ENCODE measurements at regions not wholly inside any gene's neighbourhood (a gene's known extent, or its start where the extent isn't known, plus 50 kb on each side); places are given as distances from the start of the nearest gene placed in this dataset.

GRCh38 chr13:111956261-111957151 is 110.4 kb upstream of the SOX1 start:
- TF ChIP-seq TAF1 (IDR thresholded peaks at IDR 0.05; ENCODE audit: low read depth, low read length), result no peak
- no peak for TF ChIP-seq CTCF (IDR thresholded peaks at IDR 0.05; ENCODE audit: control extremely low read depth in 1 of 3, insufficient read depth in 1 of 3, low read depth in 1 of 3, low read length in 3 of 3)
- no peak for TF ChIP-seq POLR2A (IDR thresholded peaks at IDR 0.05; ENCODE audit: control extremely low read depth in 1 of 2, low read depth in 2 of 2, low read length in 2 of 2)
- no peak for TF ChIP-seq CEBPB (IDR thresholded peaks at IDR 0.05; ENCODE audit: low read depth, low read length)
- no peak for TF ChIP-seq TAF7 (optimal IDR thresholded peaks at IDR 0.05; ENCODE audit: borderline replicate concordance, low read depth, low read length)
- TF ChIP-seq CREB1 (IDR thresholded peaks at IDR 0.05), result no peak
- no peak for TF ChIP-seq SUZ12 (IDR thresholded peaks at IDR 0.05; ENCODE audit: low read length)
- TF ChIP-seq POLR2AphosphoS5 (IDR thresholded peaks at IDR 0.05; ENCODE audit: low read depth, low read length), result no peak
- TF ChIP-seq SP1 (IDR thresholded peaks at IDR 0.05; ENCODE audit: low read depth, low read length), result no peak
